GM12892 (cell line): ENCODE measurements at regions not wholly inside any gene's neighbourhood (a gene's known extent, or its start where the extent isn't known, plus 50 kb on each side); places are given as distances from the start of the nearest gene placed in this dataset.
"Not testable (repeated sequence)": the region's sequence is repeated elsewhere in the genome, so short reads cannot be mapped to it uniquely, and the experiment has no call there.

Experiments
- DNase-seq: peaks from one replicate; pipeline ENCODE4 v3.0.0; 2011; ENCODE audit not compliant: insufficient read length
- FAIRE-seq: peaks from 2 replicates; lab custom pipeline; 2011; peaks lifted over from hg19 to GRCh38; lab: Jason Lieb, UNC
- POLR2A ChIP-seq: IDR thresholded peaks from 2 replicates; pipeline ENCODE4 v1.6.1; 2011; ENCODE audit warnings: low read depth, low read length, control low read depth
- POLR2AphosphoS5 ChIP-seq: IDR thresholded peaks from 2 replicates; pipeline ENCODE4 v1.6.1; 2011; ENCODE audit warnings: low read depth, low read length, control low read depth
- TAF1 ChIP-seq: IDR thresholded peaks from 2 replicates; pipeline ENCODE4 v1.6.1; 2011; ENCODE audit warnings: low read depth, mild to moderate bottlenecking, control low read depth, low read length, borderline replicate concordance

- TF ChIP-seq POLR2A, result no peak
- no peak for TF ChIP-seq POLR2AphosphoS5
- TF ChIP-seq TAF1, result no peak
- no peak for DNase-seq
- FAIRE-seq, result no peak
Measured at GRCh38 chr16:47847220-47847970, 308.4 kb downstream of the ABCC12 start.

GRCh38 chr16:47834485-47835024, 321.2 kb downstream of the ABCC12 start:
- FAIRE-seq (no peak), DNase-seq (no peak)
- TF ChIP-seq POLR2A, result no peak
- no peak for TF ChIP-seq TAF1
- TF ChIP-seq POLR2AphosphoS5, result no peak

- no peak for FAIRE-seq
- no peak for DNase-seq
- TF ChIP-seq POLR2A (no peak), TAF1 (no peak), POLR2AphosphoS5 (no peak)
Measured at GRCh38 chr16:47833771-47834170, 322.0 kb downstream of the ABCC12 start.

- no peak for FAIRE-seq
- no peak for DNase-seq
- TF ChIP-seq POLR2A, result no peak
- no peak for TF ChIP-seq TAF1
- no peak for TF ChIP-seq POLR2AphosphoS5
Measured at GRCh38 chr16:47829850-47830600, 325.8 kb downstream of the ABCC12 start.

GRCh38 chr16:47826070-47826469, 329.7 kb downstream of the ABCC12 start:
- DNase-seq (no peak), FAIRE-seq (no peak)
- TF ChIP-seq POLR2A, result no peak
- TF ChIP-seq TAF1, result no peak
- TF ChIP-seq POLR2AphosphoS5, result no peak

GRCh38 chr16:47817048-47817447, 338.7 kb downstream of the ABCC12 start:
- FAIRE-seq (no peak), DNase-seq (no peak)
- TF ChIP-seq TAF1 (no peak), POLR2AphosphoS5 (no peak), POLR2A (no peak)

GRCh38 chr16:47816511-47816910, 339.3 kb downstream of the ABCC12 start:
- FAIRE-seq, result no peak
- no peak for DNase-seq
- TF ChIP-seq TAF1 (no peak), POLR2AphosphoS5 (no peak), POLR2A (no peak)

GRCh38 chr16:47815655-47816054, 340.1 kb downstream of the ABCC12 start:
- no peak for FAIRE-seq
- no peak for TF ChIP-seq POLR2AphosphoS5
- no peak for TF ChIP-seq TAF1
- no peak for TF ChIP-seq POLR2A
- DNase-seq, result no peak

- DNase-seq, FAIRE-seq: not testable (repeated sequence)
Measured at GRCh38 chr16:47811758-47812157, 344.0 kb downstream of the ABCC12 start.

GRCh38 chr16:47806309-47806847, 345.2 kb downstream of the PHKB start:
- no peak for DNase-seq
- FAIRE-seq, result no peak
- TF ChIP-seq POLR2A (no peak), POLR2AphosphoS5 (no peak), TAF1 (no peak)

- FAIRE-seq (no peak), DNase-seq (no peak)
- no peak for TF ChIP-seq TAF1
- no peak for TF ChIP-seq POLR2AphosphoS5
- TF ChIP-seq POLR2A, result no peak
Measured at GRCh38 chr16:47787696-47788095, 326.6 kb downstream of the PHKB start.

- no peak for TF ChIP-seq POLR2A
- no peak for TF ChIP-seq POLR2AphosphoS5
- no peak for TF ChIP-seq TAF1
- FAIRE-seq, result no peak
- DNase-seq, result no peak
Measured at GRCh38 chr16:47781673-47782072, 320.5 kb downstream of the PHKB start.
